ENCODE measurements at regions not wholly inside any gene's neighbourhood (a gene's known extent, or its start where the extent isn't known, plus 50 kb on each side); places are given as distances from the start of the nearest gene placed in this dataset.

GRCh38 chr2:237012577-237013267, 73.0 kb upstream of the COPS8 start:
- H3K56ac ChIP-seq (replicated peaks; ENCODE audit: insufficient read length, low read depth, low read length) = no peak overlapping the region
- H2AFZ ChIP-seq (ENCODE audit: low read length) = no peak overlapping the region
- H2BK5ac ChIP-seq (ENCODE audit: low read depth, low read length) = no peak overlapping the region
- H2BK15ac ChIP-seq (ENCODE audit: low read length) = no peak overlapping the region
- no peak overlapping the region for H3K4me3 ChIP-seq (ENCODE audit: extremely low read depth in 1 of 4, insufficient read depth in 2 of 4, low read depth in 3 of 4, low read length in 4 of 4)
- no peak overlapping the region for H3K14ac ChIP-seq (ENCODE audit: insufficient read length)
- ChIA-PET CTCF (ENCODE audit: partially characterized antibody) (interaction anchor here (0.9 kb wide), 1 partner anchor 15 kb away, joined by 4 read pairs; no protein-coding TSS in a partner anchor), POLR2A (ENCODE audit: partially characterized antibody) (no interaction called here)
- no peaks in the 10 kb centered on the region for H3K79me1 ChIP-seq (ENCODE audit: low read depth, low read length)
- H4K5ac ChIP-seq (ENCODE audit: insufficient read length, low read depth, low read length) = no peak overlapping the region
- H2BK12ac ChIP-seq (ENCODE audit: low read depth, low read length) = no peak overlapping the region
- H3K4me2 ChIP-seq (ENCODE audit: insufficient read depth in 1 of 2, low read depth in 2 of 2, low read length in 2 of 2) = no peak overlapping the region
- no peaks in the 10 kb centered on the region for H3K79me2 ChIP-seq (ENCODE audit: control insufficient read depth in 1 of 2, insufficient read depth in 2 of 2, low read length in 2 of 2)
- no peak overlapping the region for H3K9ac ChIP-seq (replicated peaks in 1 of 4; ENCODE audit: extremely low read depth in 1 of 4, low read depth in 3 of 4, low read length in 3 of 4)
- no peak overlapping the region for H3K23ac ChIP-seq (ENCODE audit: insufficient read length)
- H3K23me2 ChIP-seq (ENCODE audit: low read depth, low read length) = no peaks in the 10 kb centered on the region
- no peaks in the 10 kb centered on the region for H3K27me3 ChIP-seq (replicated peaks in 1 of 4; ENCODE audit: control insufficient read depth in 3 of 4, extremely low read depth in 1 of 4, insufficient read depth in 3 of 4, low read length in 3 of 4)
- WGBS, 2 experiments (ENCODE audit: extremely low coverage in 1 of 2, insufficient coverage in 1 of 2, insufficient read length in 1 of 2, insufficient replicate concordance in 2 of 2, low coverage in 1 of 2, low lambda C conversion rate in 2 of 2, missing lambda C conversion rate in 1 of 2) = 82% methylated on average over 16 of the region's 16 CpGs; no CpG with 5 or more reads in 1 of the 2 experiments
- H2BK20ac ChIP-seq (ENCODE audit: low read length) = no peak overlapping the region
- no peak for FAIRE-seq
- H3K18ac ChIP-seq (ENCODE audit: extremely low read depth, low read length) = no peak overlapping the region
- H3K9me3 ChIP-seq (ENCODE audit: insufficient read depth in 2 of 2, low read depth in 1 of 2, low read length in 1 of 2) = no peaks in the 10 kb centered on the region
- H2AK5ac ChIP-seq (ENCODE audit: low read depth, low read length) = no peak overlapping the region
- no peaks in the 10 kb centered on the region for H3K36me3 ChIP-seq (ENCODE audit: control insufficient read depth in 2 of 4, insufficient read depth in 4 of 4, low read length in 3 of 4)
- no peak overlapping the region for H4K8ac ChIP-seq (ENCODE audit: extremely low read depth, insufficient read depth, low read length)
- H2BK120ac ChIP-seq (replicated peaks; ENCODE audit: low read depth, low read length) = no peak overlapping the region
- H3K27ac ChIP-seq (ENCODE audit: low read depth, low read length) = no peak overlapping the region
- DNase-seq (ENCODE audit: low read depth in 1 of 2, low spot score in 2 of 2) = no peak
- no peak overlapping the region for H3K4ac ChIP-seq (replicated peaks; ENCODE audit: insufficient read length, low read depth, low read length)
- H4K20me1 ChIP-seq (replicated peaks in 1 of 2; ENCODE audit: control insufficient read depth in 1 of 2, insufficient read depth in 2 of 2, low read length in 2 of 2) = no peaks in the 10 kb centered on the region
- no peaks in the 10 kb centered on the region for H3K4me1 ChIP-seq (replicated peaks in 1 of 4; ENCODE audit: control insufficient read depth in 3 of 4, insufficient read depth in 4 of 4, low read length in 3 of 4)
- H4K91ac ChIP-seq (replicated peaks; ENCODE audit: insufficient read length, low read length) = peak overlapping the region; percentile 19
- TF ChIP-seq ATF3 (IDR thresholded peaks at IDR 0.05; ENCODE audit: insufficient read depth, low read depth, low read length) (no peak), MAFK (IDR thresholded peaks at IDR 0.05; ENCODE audit: low read depth, low read length) (no peak), TCF12 (IDR thresholded peaks at IDR 0.05; ENCODE audit: low read depth, low read length) (no peak), CHD2 (IDR thresholded peaks at IDR 0.05; ENCODE audit: low read length) (no peak), BACH1 (IDR thresholded peaks at IDR 0.05; ENCODE audit: low read length) (no peak), TBP (IDR thresholded peaks at IDR 0.05; ENCODE audit: low read depth, low read length) (no peak), GABPA (IDR thresholded peaks at IDR 0.05; ENCODE audit: borderline replicate concordance, insufficient read depth, low read length) (no peak), SUZ12 (IDR thresholded peaks at IDR 0.05; ENCODE audit: low read length) (no peak), POLR2A (IDR thresholded peaks at IDR 0.05; ENCODE audit: control extremely low read depth in 1 of 2, low read depth in 2 of 2, low read length in 2 of 2) (no peak), SP1 (IDR thresholded peaks at IDR 0.05; ENCODE audit: low read depth, low read length) (no peak), CHD1 (IDR thresholded peaks at IDR 0.05; ENCODE audit: low read depth, low read length) (no peak), FOSL1 (IDR thresholded peaks at IDR 0.05; ENCODE audit: insufficient read depth, low read depth, low read length) (no peak), NRF1 (IDR thresholded peaks at IDR 0.05; ENCODE audit: low read depth, low read length) (no peak), JUN (IDR thresholded peaks at IDR 0.05; ENCODE audit: low read depth, low read length) (no peak), ZNF274 (IDR thresholded peaks at IDR 0.05; ENCODE audit: borderline replicate concordance, extremely low read depth, low read length) (no peak)

All from H1 (cell line).